Right ventricle myocardium inferior (tissue), 1 donor: ENCODE measurements at regions not wholly inside any gene's neighbourhood (a gene's known extent, or its start where the extent isn't known, plus 50 kb on each side); places are given as distances from the start of the nearest gene placed in this dataset.
"Not testable (repeated sequence)": the region's sequence is repeated elsewhere in the genome, so short reads cannot be mapped to it uniquely, and the experiment has no call there.

Experiments used
- ATAC-seq: fragments of 200-7000 bp; cut with Tn5 transposase; one replicate; pipeline ENCODE4 v1.9.1; 2020; ENCODE audit warnings: mild to moderate bottlenecking, moderate library complexity
- DNase-seq: peaks from one replicate; pipeline ENCODE4 v3.0.0; 2021; ENCODE audit errors: missing footprints
- intact Hi-C: fragments of 100-400 bp; cut with DNase I; formaldehyde crosslinking; loops from one replicate; pipeline ENCODE4 v1.11.0; 2022
- donor health status: DM: no; HTN: yes; CAD: no; lungs with severe emphysema.

DNA sequence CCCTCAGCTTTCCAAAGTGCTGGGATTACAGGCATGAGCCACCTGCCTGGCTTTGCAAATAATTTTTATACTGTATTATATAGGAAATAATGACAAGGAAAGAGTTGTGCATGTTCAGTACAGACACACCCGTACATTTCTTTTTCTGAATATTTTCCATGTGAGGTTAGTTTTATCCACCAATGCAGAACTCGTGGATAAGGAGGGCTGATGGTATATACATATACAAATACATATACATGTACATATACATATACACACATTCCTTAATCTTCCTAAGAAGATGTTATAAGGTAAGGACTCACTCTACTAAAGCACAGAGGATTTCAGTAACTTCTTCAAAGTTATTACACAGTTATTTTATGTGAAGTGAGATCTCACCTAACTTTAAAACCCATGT lies 925.8 kb downstream of the C4orf33 start:
- no peak for ATAC-seq
- DNase-seq, result no peak
- intact Hi-C loops, result no loop called here

DNA sequence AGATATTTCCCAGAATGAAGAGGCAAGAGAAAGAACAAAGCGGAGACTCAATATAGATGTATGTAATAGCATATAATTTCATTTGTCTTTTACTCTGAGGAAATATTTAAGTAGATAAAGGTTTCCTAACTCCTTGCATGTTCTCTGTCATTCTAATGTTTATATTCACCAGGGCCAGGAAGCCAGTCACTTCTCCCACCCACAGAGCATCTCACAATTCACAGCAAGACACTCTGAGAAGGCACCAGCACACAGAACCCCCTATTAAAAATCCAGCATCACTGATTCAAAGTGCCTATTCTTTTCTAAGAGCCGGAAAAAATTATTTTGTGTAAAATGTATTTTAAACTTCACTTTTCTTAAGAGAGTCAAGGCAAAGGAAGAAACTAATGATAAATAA lies 927.1 kb downstream of the C4orf33 start:
- ATAC-seq (no peak), DNase-seq (no peak)
- intact Hi-C loops, result no loop called here

DNA sequence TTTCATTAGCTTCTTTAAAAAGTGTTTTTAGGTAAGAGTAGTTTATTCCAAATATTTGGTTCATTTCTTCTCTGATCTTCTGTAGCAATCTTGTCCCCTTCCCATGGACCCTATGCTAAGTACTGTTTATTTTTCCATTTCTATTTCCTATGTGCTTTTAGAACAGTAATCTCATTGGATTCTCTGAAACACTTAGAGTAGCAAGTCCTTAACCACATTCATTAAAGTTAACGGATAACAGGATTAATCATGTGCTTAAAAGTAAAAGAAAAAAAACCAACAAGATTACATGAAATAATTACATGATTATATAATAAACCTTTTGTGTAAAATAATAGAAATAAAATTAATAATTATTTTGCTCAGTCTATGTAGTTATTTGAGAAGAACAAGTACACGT lies 929.7 kb downstream of the C4orf33 start:
- ATAC-seq (no peak), DNase-seq (no peak)
- intact Hi-C loops, result no loop called here

DNA sequence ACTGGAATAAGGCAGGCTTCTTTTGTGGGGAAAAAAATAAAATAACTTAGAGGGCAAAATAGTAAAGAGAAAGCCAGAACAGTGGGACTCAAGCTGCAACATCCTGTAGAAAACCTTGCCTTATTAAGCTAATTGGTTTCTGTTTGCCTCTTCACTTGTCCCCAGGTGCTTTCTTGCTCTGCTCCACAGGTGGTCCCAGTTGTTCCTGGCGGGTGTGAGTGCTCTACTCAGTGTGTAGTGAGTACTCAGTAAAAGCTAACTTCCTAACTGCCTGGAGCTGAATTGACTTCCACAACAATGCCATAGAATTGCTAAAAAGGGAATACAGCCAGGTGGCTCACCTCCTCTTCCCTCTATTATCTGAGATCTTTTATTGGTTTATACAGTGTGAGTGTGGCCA lies 930.2 kb downstream of the C4orf33 start:
- no peak for DNase-seq
- ATAC-seq, result no peak
- intact Hi-C loops, result no loop called here

- DNase-seq (no peak), ATAC-seq (no peak)
- intact Hi-C loops, result no loop called here
These were observed 932.0 kb downstream of the C4orf33 start for GRCh38 chr4:130027973-130028372.

GRCh38 chr4:130028552-130028951 lies 932.6 kb downstream of the C4orf33 start:
- ATAC-seq, result no peak
- intact Hi-C loops, result no loop called here
- DNase-seq, result no peak

- intact Hi-C loops, result no loop called here
- ATAC-seq, result no peak
- no peak for DNase-seq
These were observed 933.5 kb downstream of the C4orf33 start for GRCh38 chr4:130029442-130029841.

GRCh38 chr4:130031858-130032257 lies 935.9 kb downstream of the C4orf33 start:
- no peak for ATAC-seq
- intact Hi-C loops, result no loop called here
- no peak for DNase-seq

- DNase-seq, intact Hi-C loops, ATAC-seq: not testable (repeated sequence)
These were observed 937.7 kb downstream of the C4orf33 start for GRCh38 chr4:130033657-130034056.

DNA sequence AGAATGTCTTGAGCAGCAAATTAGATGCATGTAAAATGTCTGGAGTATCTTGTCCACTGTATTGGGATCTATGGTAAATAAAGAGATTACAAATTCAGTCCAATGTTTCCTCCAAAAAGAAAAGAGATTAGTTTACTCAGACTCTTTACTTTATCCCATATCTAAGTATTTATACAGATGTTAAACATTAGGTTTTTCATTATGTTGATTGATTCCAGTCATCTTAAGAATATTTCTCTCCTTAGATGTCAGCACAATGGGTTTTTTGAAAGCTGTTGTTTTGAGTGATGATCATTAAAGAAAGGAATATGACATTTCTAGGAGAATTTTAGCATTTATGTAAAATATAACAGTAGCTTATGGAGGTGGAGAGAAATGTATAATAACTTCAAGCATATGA lies 938.9 kb downstream of the C4orf33 start:
- DNase-seq (no peak), ATAC-seq (no peak)
- intact Hi-C loops, result no loop called here

DNA sequence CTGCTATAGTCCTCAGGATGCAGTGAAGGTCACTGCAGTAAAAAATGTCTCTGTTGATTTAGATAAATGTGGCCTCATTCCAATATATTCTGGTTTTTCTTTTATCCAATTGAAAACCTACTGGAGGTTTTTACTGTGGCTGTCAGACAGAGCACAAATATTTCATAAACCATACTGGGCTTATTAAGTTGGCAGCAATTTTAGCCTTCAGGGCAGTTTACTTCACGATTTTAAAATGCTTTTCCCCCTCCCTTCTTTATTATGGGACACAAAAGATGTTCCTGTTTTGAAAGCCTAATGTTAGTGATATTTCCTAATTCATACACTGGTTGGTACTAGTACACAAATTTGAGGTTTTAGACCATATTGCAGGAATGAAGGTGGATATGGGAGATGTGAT lies 939.4 kb downstream of the C4orf33 start:
- DNase-seq (no peak), ATAC-seq (no peak)
- intact Hi-C loops, result no loop called here

DNA sequence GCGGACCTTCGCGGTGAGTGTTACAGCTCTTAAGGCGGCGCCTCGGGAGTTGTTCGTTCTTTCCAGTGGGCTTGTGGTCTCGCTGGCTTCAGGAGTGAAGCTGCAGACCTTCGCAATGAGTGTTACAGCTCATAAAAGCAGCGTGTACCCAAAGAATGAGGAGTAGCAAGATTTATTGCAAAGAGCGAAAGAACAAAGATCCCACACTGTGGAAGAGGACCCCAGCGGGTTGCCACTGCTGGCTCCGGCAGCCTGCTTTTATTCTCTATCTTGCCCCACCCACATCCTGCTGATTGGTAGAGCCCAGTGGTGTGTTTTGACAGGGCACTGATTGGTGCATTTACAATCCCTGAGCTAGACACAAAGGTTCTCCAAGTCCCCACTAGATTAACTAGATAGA lies 941.9 kb downstream of the C4orf33 start:
- DNase-seq, ATAC-seq, intact Hi-C loops: not testable (repeated sequence)

DNA sequence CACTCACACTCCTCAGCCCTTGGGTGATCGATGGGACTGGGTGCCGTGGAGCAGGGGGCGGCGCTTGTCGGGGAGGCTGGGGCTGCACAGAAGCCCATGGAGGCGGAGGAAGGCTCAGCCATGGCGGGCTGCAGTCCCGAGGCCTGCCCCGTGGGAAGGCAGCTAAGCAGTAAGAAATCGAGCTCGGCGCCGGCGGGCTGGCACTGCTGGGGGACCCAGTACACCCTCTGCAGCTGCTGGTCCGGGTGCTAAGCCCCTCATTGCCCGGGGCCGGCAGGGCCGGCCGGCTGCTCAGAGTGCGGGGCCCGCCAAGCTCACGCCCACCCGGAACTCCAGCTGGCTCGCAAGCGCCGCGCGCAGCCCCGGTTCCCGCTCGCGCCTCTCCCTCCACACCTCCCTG lies 942.6 kb downstream of the C4orf33 start:
- ATAC-seq, intact Hi-C loops: not testable (repeated sequence)
- peak; percentile 43 for DNase-seq

GRCh38 chr4:130043732-130044160 lies 947.8 kb downstream of the C4orf33 start:
- intact Hi-C loops, result no loop called here

GRCh38 chr4:130044788-130045531 lies 949.0 kb downstream of the C4orf33 start:
- no peak for ATAC-seq
- no peak for DNase-seq
- intact Hi-C loops, result no loop called here

More at GRCh38 chr4:130043732-130044160, 947.8 kb downstream of the C4orf33 start:
- ATAC-seq (no peak), DNase-seq (no peak)

DNA sequence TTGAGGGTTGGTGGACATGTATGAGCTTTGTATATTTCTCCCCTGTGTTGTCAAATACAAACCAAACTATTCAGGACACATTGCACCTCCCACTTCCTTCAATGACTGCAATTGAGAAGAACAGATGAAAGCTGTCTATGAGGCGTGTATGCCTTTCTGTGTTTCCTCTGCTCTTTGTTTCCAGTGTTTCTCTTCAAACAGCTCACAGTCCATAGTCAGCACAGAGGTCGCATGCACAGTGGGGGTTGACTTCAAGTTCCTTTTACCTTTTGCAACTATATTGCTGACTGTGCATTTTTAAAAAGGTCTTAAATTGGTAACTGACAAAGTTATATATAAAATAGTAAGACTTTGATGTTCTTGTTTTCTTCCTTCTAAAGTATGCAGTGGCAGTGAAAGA lies 957.8 kb downstream of the C4orf33 start:
- DNase-seq (peak; percentile 20), ATAC-seq (no peak)
- intact Hi-C loops, result no loop called here

- ATAC-seq, result no peak
- intact Hi-C loops, result no loop called here
- no peak for DNase-seq
These were observed 959.0 kb downstream of the C4orf33 start for GRCh38 chr4:130054908-130055307.

- no peak for ATAC-seq
- intact Hi-C loops, result no loop called here
- no peak for DNase-seq
These were observed 960.3 kb downstream of the C4orf33 start for GRCh38 chr4:130056286-130056685.

GRCh38 chr4:130064471-130064870 lies 968.5 kb downstream of the C4orf33 start:
- intact Hi-C loops, result no loop called here
- no peak for ATAC-seq
- no peak for DNase-seq

DNA sequence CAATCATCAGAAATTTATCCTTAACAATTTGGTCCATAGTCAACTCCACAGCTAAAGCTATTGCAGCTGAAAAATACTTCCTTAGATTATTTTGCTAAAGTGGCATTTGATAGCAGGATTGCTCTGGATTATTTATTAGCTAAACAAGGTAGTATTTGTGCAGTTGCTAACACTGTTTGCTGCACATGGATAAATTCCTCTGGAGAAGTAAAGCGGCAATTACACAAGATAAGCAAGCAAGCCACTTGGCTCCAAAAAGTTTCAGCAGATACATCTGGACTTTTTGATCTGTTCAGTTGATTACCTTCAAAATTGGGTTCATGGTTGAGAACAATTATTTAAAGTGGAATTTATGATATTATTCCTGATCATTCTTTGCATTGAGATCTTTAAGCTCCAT lies 971.5 kb downstream of the C4orf33 start:
- ATAC-seq, result no peak
- intact Hi-C loops, result no loop called here
- DNase-seq, result no peak

DNA sequence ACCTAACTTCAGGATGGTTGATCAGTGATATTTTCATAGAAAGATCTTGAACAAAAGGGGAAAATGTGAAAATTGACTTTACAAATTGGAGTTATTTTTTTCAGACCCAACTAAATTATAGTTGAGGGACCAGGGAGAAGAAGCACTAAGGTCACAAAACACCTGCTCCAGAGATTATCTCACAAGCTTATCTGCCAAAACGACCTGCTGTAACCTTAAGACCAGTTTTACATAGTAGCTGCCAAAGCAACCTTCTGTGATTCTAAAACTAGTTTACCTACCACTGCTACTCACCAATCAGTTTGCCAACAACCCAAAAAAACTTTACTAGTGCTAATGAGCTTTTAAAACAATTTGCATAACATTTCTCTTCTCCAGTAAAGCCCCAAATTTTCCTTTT lies 972.1 kb downstream of the C4orf33 start:
- intact Hi-C loops, result no loop called here
- DNase-seq (no peak), ATAC-seq (no peak)
